Neural cell (in vitro differentiated cells): ENCODE measurements at regions not wholly inside any gene's neighbourhood (a gene's known extent, or its start where the extent isn't known, plus 50 kb on each side); places are given as distances from the start of the nearest gene placed in this dataset.

Experiments used
- H2AFZ ChIP-seq: fragments of 200-600, 300-800 bp; sonication (generic), shearing (Covaris generic); 2 replicates; pipeline ENCODE4 v1.6.0; 2014; ENCODE audit warnings: low read depth, mild to moderate bottlenecking, antibody characterized with exemption, low read length, moderate library complexity
- H3F3A ChIP-seq: fragments of 200-600 bp; shearing (Covaris generic); 2 replicates; pipeline ENCODE4 v1.6.1; 2016; ENCODE audit warnings: mild to moderate bottlenecking, moderate library complexity, mixed read lengths, antibody characterized with exemption, low read length; ENCODE audit not compliant: insufficient read depth, poor library complexity, severe bottlenecking
- H3K27ac ChIP-seq: fragments of 200-600, 300-800 bp; sonication (generic), shearing (Covaris generic); 2 replicates; pipeline ENCODE4 v1.5.1; 2014; ENCODE audit warnings: mild to moderate bottlenecking, low read length, moderate library complexity
- H3K27me3 ChIP-seq: fragments of 300-800, 200-600 bp; sonication (generic), shearing (Covaris generic); 2 replicates; pipeline ENCODE4 v1.6.0; 2014; ENCODE audit warnings: mild to moderate bottlenecking, low read depth, low read length, moderate library complexity; ENCODE audit not compliant: insufficient read depth
- H3K36me3 ChIP-seq: fragments of 300-800, 200-600 bp; sonication (generic), shearing (Covaris generic); 2 replicates; pipeline ENCODE4 v1.5.1; 2014; ENCODE audit warnings: mild to moderate bottlenecking, antibody characterized with exemption, low read length, moderate library complexity; ENCODE audit not compliant: insufficient read depth
- H3K4me2 ChIP-seq: fragments of 300-800, 200-600 bp; sonication (generic), shearing (Covaris generic); 2 replicates; pipeline ENCODE4 v1.6.0; 2014; ENCODE audit warnings: mild to moderate bottlenecking, low read length
- H3K4me3 ChIP-seq: fragments of 300-800, 200-600 bp; sonication (generic), shearing (Covaris generic); 2 replicates; pipeline ENCODE4 v1.5.1; 2014; ENCODE audit warnings: mild to moderate bottlenecking, low read length, moderate library complexity
- H3K79me2 ChIP-seq: fragments of 200-600 bp; shearing (Covaris generic); replicated peaks from 2 replicates; pipeline ENCODE4 v1.6.0; 2014; ENCODE audit warnings: mild to moderate bottlenecking, low read length, moderate library complexity; ENCODE audit not compliant: insufficient read depth
- H3K9ac ChIP-seq: fragments of 300-800, 200-600 bp; sonication (generic), shearing (Covaris generic); 2 replicates; pipeline ENCODE4 v1.6.1; 2016; ENCODE audit warnings: mild to moderate bottlenecking, low read length, mixed read lengths
- H3K9me2 ChIP-seq: fragments of 200-600 bp; shearing (Covaris generic); 2 replicates; pipeline ENCODE4 v1.6.1; 2016; ENCODE audit warnings: mild to moderate bottlenecking, low read length, mixed read lengths; ENCODE audit not compliant: insufficient read depth
- H3K9me3 ChIP-seq: fragments of 200-600, 300-800 bp; sonication (generic), shearing (Covaris generic); 2 replicates; pipeline ENCODE4 v1.6.1; 2016; ENCODE audit warnings: mild to moderate bottlenecking, mixed run types, low read length, moderate library complexity, mixed read lengths
- H4K20me1 ChIP-seq: fragments of 200-600 bp; shearing (Covaris generic); 2 replicates; pipeline ENCODE4 v1.6.1; 2016; ENCODE audit warnings: mild to moderate bottlenecking, mixed run types; ENCODE audit not compliant: insufficient read depth
- CTCF ChIP-seq: fragments of 450-650 bp; IDR thresholded peaks from 2 replicates; pipeline ENCODE4 v1.5.1; 2014; ENCODE audit warnings: antibody characterized with exemption, mild to moderate bottlenecking, moderate library complexity; ENCODE audit not compliant: poor library complexity, severe bottlenecking
- EP300 ChIP-seq: fragments of 450-650 bp; conservative IDR thresholded peaks from 2 replicates; pipeline ENCODE4 v1.6.1; 2014; ENCODE audit warnings: antibody characterized with exemption, mild to moderate bottlenecking, moderate library complexity; ENCODE audit not compliant: poor library complexity, severe bottlenecking
- EZH2 ChIP-seq: fragments of 200-600, 300-800 bp; shearing (Covaris generic), sonication (generic); IDR thresholded peaks from 2 replicates; pipeline ENCODE4 v1.6.1; 2014; ENCODE audit warnings: antibody characterized with exemption, low read length, borderline replicate concordance, mild to moderate bottlenecking; ENCODE audit not compliant: insufficient read depth, poor library complexity, severe bottlenecking
- MXI1 ChIP-seq: fragments of 450-650 bp; conservative IDR thresholded peaks from 2 replicates; pipeline ENCODE4 v1.6.1; 2014; ENCODE audit warnings: antibody characterized with exemption, mild to moderate bottlenecking; ENCODE audit not compliant: poor library complexity, severe bottlenecking
- POLR2AphosphoS5 ChIP-seq: IDR thresholded peaks from 2 replicates; pipeline ENCODE4 v1.6.1; 2012
- REST ChIP-seq: IDR thresholded peaks from 2 replicates; pipeline ENCODE4 v1.6.1; 2012; ENCODE audit warnings: borderline replicate concordance
- SMC3 ChIP-seq: fragments of 450-650 bp; conservative IDR thresholded peaks from 2 replicates; pipeline ENCODE4 v1.6.1; 2014; ENCODE audit warnings: antibody characterized with exemption, mild to moderate bottlenecking, moderate library complexity; ENCODE audit not compliant: poor library complexity
- TAF1 ChIP-seq: IDR thresholded peaks from 2 replicates; pipeline ENCODE4 v1.6.1; 2012; ENCODE audit warnings: low read depth

GRCh38 chr12:124472690-124473279 lies 94.6 kb downstream of the NCOR2 start:
- H3K9me2 ChIP-seq, result no peaks in the 10 kb centered on the region
- no peak overlapping the region for H3K4me3 ChIP-seq
- no peak overlapping the region for H3K9ac ChIP-seq
- no peaks in the 10 kb centered on the region for H4K20me1 ChIP-seq
- no peak overlapping the region for H3K4me2 ChIP-seq
- no peaks in the 10 kb centered on the region for H3K27me3 ChIP-seq
- peaks cover 29% of the 10 kb centered on the region for H3K36me3 ChIP-seq
- no peak overlapping the region for H2AFZ ChIP-seq
- H3K27ac ChIP-seq, result no peak overlapping the region
- peaks cover 6% of the 10 kb centered on the region for H3K9me3 ChIP-seq
- TF ChIP-seq SMC3 (no peak), CTCF (no peak), EZH2 (no peak), EP300 (no peak), MXI1 (no peak), TAF1 (no peak), POLR2AphosphoS5 (no peak), REST (no peak)
- no peaks in the 10 kb centered on the region for H3F3A ChIP-seq
- H3K79me2 ChIP-seq, result no peaks in the 10 kb centered on the region

- no peaks in the 10 kb centered on the region for H3K79me2 ChIP-seq
- H4K20me1 ChIP-seq, result no peaks in the 10 kb centered on the region
- no peaks in the 10 kb centered on the region for H3K9me2 ChIP-seq
- no peak overlapping the region for H2AFZ ChIP-seq
- H3K4me2 ChIP-seq, result no peak overlapping the region
- no peak overlapping the region for H3K9ac ChIP-seq
- H3F3A ChIP-seq, result no peaks in the 10 kb centered on the region
- H3K36me3 ChIP-seq, result peaks cover 29% of the 10 kb centered on the region
- peaks cover 6% of the 10 kb centered on the region for H3K9me3 ChIP-seq
- no peak for TF ChIP-seq EZH2
- no peak for TF ChIP-seq REST
- TF ChIP-seq CTCF, result no peak
- no peak overlapping the region for H3K4me3 ChIP-seq
- no peaks in the 10 kb centered on the region for H3K27me3 ChIP-seq
- no peak overlapping the region for H3K27ac ChIP-seq
These were observed 95.6 kb downstream of the NCOR2 start for GRCh38 chr12:124471828-124472227.
